CD14-positive monocyte (primary cell): ENCODE measurements at regions not wholly inside any gene's neighbourhood (a gene's known extent, or its start where the extent isn't known, plus 50 kb on each side); places are given as distances from the start of the nearest gene placed in this dataset.

ENCODE experiments used
- DNase-seq, 3 donors: peaks; one replicate each; pipeline ENCODE4 v3.0.0-alpha.2; 2011 to 2022
- H2AFZ ChIP-seq: 2 replicates; pipeline ENCODE4 v1.6.0; 2012; ENCODE audit warnings: mild to moderate bottlenecking, low read depth, low read length, inconsistent platforms; ENCODE audit not compliant: insufficient read depth, poor library complexity, severe bottlenecking
- H3K27ac ChIP-seq, 2 donors: 1 replicate in 1 of 2; 2 replicates in 1 of 2; pipeline ENCODE4 v1.5.1; 2012 to 2013; ENCODE audit warnings: low read length in 2 of 2, control low read depth in 1 of 2, inconsistent platforms in 1 of 2, low read depth in 1 of 2, mild to moderate bottlenecking in 1 of 2
- H3K27me3 ChIP-seq, 2 donors: one replicate each; pipeline versions ENCODE4 v1.6.0 to v1.6.1; 2011 to 2013; ENCODE audit warnings: low read length in 2 of 2; ENCODE audit not compliant: control insufficient read depth in 2 of 2, insufficient read depth in 2 of 2
- H3K36me3 ChIP-seq, 2 donors: replicated peaks in 1 of 2; 1 replicate in 1 of 2; 2 replicates in 1 of 2; pipeline versions ENCODE4 v1.5.1 to v1.6.1; 2012 to 2013; ENCODE audit warnings: low read length in 2 of 2, control low read depth in 1 of 2, inconsistent platforms in 1 of 2, mild to moderate bottlenecking in 1 of 2; ENCODE audit not compliant: insufficient read depth in 2 of 2, control insufficient read depth in 1 of 2
- H3K4me1 ChIP-seq, 2 donors: 1 replicate in 1 of 2; 2 replicates in 1 of 2; pipeline versions ENCODE4 v1.5.1 to v1.6.1; 2012 to 2013; ENCODE audit warnings: low read length in 2 of 2, control low read depth in 1 of 2, inconsistent platforms in 1 of 2, mild to moderate bottlenecking in 1 of 2, moderate library complexity in 1 of 2; ENCODE audit not compliant: insufficient read depth in 2 of 2, control insufficient read depth in 1 of 2
- H3K4me2 ChIP-seq: replicated peaks from 2 replicates; pipeline ENCODE3; 2012; ENCODE audit warnings: low read length, moderate library complexity, mild to moderate bottlenecking; ENCODE audit not compliant: poor library complexity, severe bottlenecking; ENCODE audit errors: extremely low read depth
- H3K4me3 ChIP-seq, 3 experiments: fragments of 200-600 bp in 1 of 3; sonication (generic) in 1 of 3; replicated peaks in 1 of 3; 1 replicate in 2 of 3; 2 replicates in 1 of 3; pipeline ENCODE4 v1.5.1; 2011 to 2013; ENCODE audit warnings: low read length in 3 of 3, mild to moderate bottlenecking in 3 of 3, control low read depth in 2 of 3, low read depth in 2 of 3, inconsistent platforms in 1 of 3, moderate library complexity in 1 of 3
- H3K79me2 ChIP-seq: 2 replicates; pipeline ENCODE4 v1.6.0; 2012; ENCODE audit warnings: mild to moderate bottlenecking, control low read depth, inconsistent platforms, low read length, moderate library complexity; ENCODE audit not compliant: insufficient read depth
- H3K9ac ChIP-seq: 2 replicates; pipeline ENCODE4 v1.6.0; 2017; ENCODE audit warnings: low read length, mild to moderate bottlenecking; ENCODE audit not compliant: insufficient read depth, poor library complexity, severe bottlenecking
- H3K9me3 ChIP-seq, 2 donors: replicated peaks in 1 of 2; 1 replicate in 1 of 2; 2 replicates in 1 of 2; pipeline versions ENCODE4 v1.5.1 to v1.6.1; 2012 to 2013; ENCODE audit warnings: low read length in 2 of 2, control low read depth in 1 of 2; ENCODE audit not compliant: control insufficient read depth in 1 of 2, insufficient read depth in 1 of 2
- H4K20me1 ChIP-seq: 2 replicates; pipeline ENCODE4 v1.6.0; 2012; ENCODE audit warnings: mild to moderate bottlenecking, low read length, control low read depth, moderate library complexity; ENCODE audit not compliant: insufficient read depth
- H3K27ac Mint-ChIP-seq, 7 donors: one replicate each; pipeline ENCODE4 v1.8.0; 2020; ENCODE audit warnings: mild to moderate bottlenecking in 7 of 7, mixed read lengths in 7 of 7, moderate library complexity in 6 of 7, inconsistent platforms in 2 of 7
- H3K27me3 Mint-ChIP-seq, 3 donors: one replicate each; pipeline ENCODE4 v1.8.0; 2021 to 2022; ENCODE audit warnings: low read depth in 3 of 3, mild to moderate bottlenecking in 3 of 3, mixed read lengths in 3 of 3, moderate library complexity in 3 of 3, inconsistent platforms in 1 of 3
- H3K36me3 Mint-ChIP-seq, 2 donors: one replicate each; pipeline ENCODE4 v1.8.0; 2020; ENCODE audit warnings: mixed read lengths in 2 of 2, inconsistent platforms in 1 of 2, mild to moderate bottlenecking in 1 of 2
- H3K4me1 Mint-ChIP-seq: one replicate; pipeline ENCODE4 v1.8.0; 2020; ENCODE audit warnings: mild to moderate bottlenecking, mixed read lengths
- H3K4me3 Mint-ChIP-seq, 2 donors: one replicate each; pipeline ENCODE4 v1.8.0; 2020; ENCODE audit warnings: mild to moderate bottlenecking in 2 of 2, mixed read lengths in 2 of 2, moderate library complexity in 1 of 2
- H3K9me3 Mint-ChIP-seq, 7 donors: one replicate each; pipeline ENCODE4 v1.8.0; 2020 to 2022; ENCODE audit warnings: mixed read lengths in 7 of 7, mild to moderate bottlenecking in 6 of 7, moderate library complexity in 6 of 7, inconsistent platforms in 2 of 7
- WGBS: methylation state at CpG from one replicate; pipeline ENCODE4 v1.1.5; 2013; ENCODE audit warnings: missing lambda C conversion rate; ENCODE audit not compliant: insufficient coverage; 5-methylcytosine and 5-hydroxymethylcytosine counted together
- intact Hi-C, 2 donors: fragments of 100-400 bp; cut with micrococcal nuclease; formaldehyde crosslinking; loops; one replicate each; pipeline versions ENCODE4 v1.15.0 to v1.15.1; 2023
- TF ChIP-seq, protein P1 (sequence below): fragments of 200-600 bp; IDR thresholded peaks from one replicate; pipeline ENCODE4 v1.8.0; 2022; ENCODE audit warnings: antibody characterized with exemption, mild to moderate bottlenecking

DNA sequence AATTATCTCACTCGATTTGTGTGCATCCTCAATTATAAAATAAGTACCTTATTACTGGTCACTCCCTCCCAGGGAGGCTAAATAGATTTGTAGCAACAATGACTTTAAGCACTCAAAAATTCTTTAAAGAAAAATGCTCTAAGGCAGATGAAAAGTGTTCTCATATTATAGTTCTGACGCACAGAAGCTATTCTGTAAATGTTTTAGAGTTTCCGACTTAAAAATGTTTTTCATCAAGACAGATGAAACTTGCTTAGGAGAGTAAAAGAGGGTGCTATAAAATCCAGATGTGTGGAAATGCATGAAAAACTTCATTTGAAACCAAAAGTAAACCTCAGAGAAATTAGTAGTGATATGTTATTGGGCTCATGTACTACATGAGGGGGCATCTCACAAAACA lies 398.4 kb upstream of the KCNMB2 start:
- H3K27me3 ChIP-seq: no peaks in the 10 kb centered on the region
- H4K20me1 ChIP-seq: no peaks in the 10 kb centered on the region
- H3K36me3 ChIP-seq: no peaks in the 10 kb centered on the region
- H3K4me1 Mint-ChIP-seq: no peaks in the 10 kb centered on the region
- no peak overlapping the region for H3K27ac ChIP-seq
- 80% methylated on average over 1 of the region's 3 CpGs for WGBS
- H2AFZ ChIP-seq: no peak overlapping the region
- H3K9me3 Mint-ChIP-seq: peaks cover 2 to 7% (median 5%) of the 10 kb centered on the region in 7 donors
- no peaks in the 10 kb centered on the region for H3K79me2 ChIP-seq
- H3K4me3 Mint-ChIP-seq: no peak overlapping the region
- TF ChIP-seq, protein P1, sequence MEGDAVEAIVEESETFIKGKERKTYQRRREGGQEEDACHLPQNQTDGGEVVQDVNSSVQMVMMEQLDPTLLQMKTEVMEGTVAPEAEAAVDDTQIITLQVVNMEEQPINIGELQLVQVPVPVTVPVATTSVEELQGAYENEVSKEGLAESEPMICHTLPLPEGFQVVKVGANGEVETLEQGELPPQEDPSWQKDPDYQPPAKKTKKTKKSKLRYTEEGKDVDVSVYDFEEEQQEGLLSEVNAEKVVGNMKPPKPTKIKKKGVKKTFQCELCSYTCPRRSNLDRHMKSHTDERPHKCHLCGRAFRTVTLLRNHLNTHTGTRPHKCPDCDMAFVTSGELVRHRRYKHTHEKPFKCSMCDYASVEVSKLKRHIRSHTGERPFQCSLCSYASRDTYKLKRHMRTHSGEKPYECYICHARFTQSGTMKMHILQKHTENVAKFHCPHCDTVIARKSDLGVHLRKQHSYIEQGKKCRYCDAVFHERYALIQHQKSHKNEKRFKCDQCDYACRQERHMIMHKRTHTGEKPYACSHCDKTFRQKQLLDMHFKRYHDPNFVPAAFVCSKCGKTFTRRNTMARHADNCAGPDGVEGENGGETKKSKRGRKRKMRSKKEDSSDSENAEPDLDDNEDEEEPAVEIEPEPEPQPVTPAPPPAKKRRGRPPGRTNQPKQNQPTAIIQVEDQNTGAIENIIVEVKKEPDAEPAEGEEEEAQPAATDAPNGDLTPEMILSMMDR: no peak
- no peak overlapping the region for H3K9ac ChIP-seq
- no peak overlapping the region for H3K4me3 ChIP-seq
- no peak overlapping the region for H3K27ac Mint-ChIP-seq
- no peak for DNase-seq
- H3K4me2 ChIP-seq: no peak overlapping the region
- no peaks in the 10 kb centered on the region for H3K27me3 Mint-ChIP-seq
- H3K4me1 ChIP-seq: no peaks in the 10 kb centered on the region
- intact Hi-C loops: no loop called here
- no peaks in the 10 kb centered on the region for H3K36me3 Mint-ChIP-seq
- no peaks in the 10 kb centered on the region for H3K9me3 ChIP-seq

- Mint-ChIP-seq H3K4me1 (no peaks in the 10 kb centered on the region), H3K4me3 (no peak overlapping the region), H3K9me3 (peaks cover 2 to 6% (median 5%) of the 10 kb centered on the region in 7 donors), H3K27ac (no peak overlapping the region), H3K36me3 (no peaks in the 10 kb centered on the region), H3K27me3 (no peaks in the 10 kb centered on the region)
- H3K27ac ChIP-seq: no peak overlapping the region
- no peaks in the 10 kb centered on the region for H3K4me1 ChIP-seq
- H3K4me2 ChIP-seq: no peak overlapping the region
- no peak overlapping the region for H3K4me3 ChIP-seq
- no peak overlapping the region for H2AFZ ChIP-seq
- no peaks in the 10 kb centered on the region for H3K27me3 ChIP-seq
- no peaks in the 10 kb centered on the region for H4K20me1 ChIP-seq
- no peak for DNase-seq
- no peaks in the 10 kb centered on the region for H3K36me3 ChIP-seq
- H3K9ac ChIP-seq: no peak overlapping the region
- H3K9me3 ChIP-seq: no peaks in the 10 kb centered on the region
- TF ChIP-seq, protein P1: no peak
- H3K79me2 ChIP-seq: no peaks in the 10 kb centered on the region
- intact Hi-C loops: no loop called here
Measured at GRCh38 chr3:178139116-178139515, 397.1 kb upstream of the KCNMB2 start.
